ENCODE measurements at regions not wholly inside any gene's neighbourhood (a gene's known extent, or its start where the extent isn't known, plus 50 kb on each side); places are given as distances from the start of the nearest gene placed in this dataset.

GRCh38 chr7:94062372-94062771, 58.2 kb upstream of the BET1 start:
- Mint-ChIP-seq H3K36me3 (ENCODE audit: low read depth) (no peaks in the 10 kb centered on the region), H3K27me3 (ENCODE audit: insufficient read depth, low read depth, poor library complexity) (no peaks in the 10 kb centered on the region), H3K9me3 (no peaks in the 10 kb centered on the region), H3K4me1 (peaks cover 2% of the 10 kb centered on the region; the same call in 2 of the 3 replicates), H3K4me3 (no peak overlapping the region), H3K27ac (no peak overlapping the region)
- Histone ChIP-seq H3K79me2 (replicated peaks; ENCODE audit: insufficient read depth) (no peaks in the 10 kb centered on the region), H4K20me1 (replicated peaks; ENCODE audit: insufficient read depth) (no peaks in the 10 kb centered on the region), H3K27me3 (ENCODE audit: insufficient read depth) (no peaks in the 10 kb centered on the region), H2AFZ (peak overlapping the region; percentile 79; the same call in 1 of the 2 replicates), H3K4me3 (no peak overlapping the region), H3F3A (replicated peaks; ENCODE audit: low read depth) (no peaks in the 10 kb centered on the region), H3K36me3 (ENCODE audit: insufficient read depth) (no peaks in the 10 kb centered on the region), H3K9me2 (ENCODE audit: insufficient read depth) (no peaks in the 10 kb centered on the region), H3K27ac (ENCODE audit: low read depth) (no peak overlapping the region), H3K4me1 (ENCODE audit: insufficient read depth) (no peaks in the 10 kb centered on the region), H3K4me2 (no peak overlapping the region)
- ATAC-seq = no peak
- no peak for DNase-seq (ENCODE audit: low spot score)
- no peak for TF ChIP-seq STAT1 (IDR thresholded peaks at IDR 0.05; ENCODE audit: unreplicated experiment)
- TF ChIP-seq ETS1 (IDR thresholded peaks at IDR 0.05) = no peak
- TF ChIP-seq NANOG (IDR thresholded peaks at IDR 0.05; ENCODE audit: borderline replicate concordance) = no peak
- no peak for TF ChIP-seq EZH2phosphoT487 (IDR thresholded peaks at IDR 0.05; ENCODE audit: unreplicated experiment)
- no peak for TF ChIP-seq EZH2 (IDR thresholded peaks at IDR 0.05; ENCODE audit: low read depth, unreplicated experiment)
- no peak for TF ChIP-seq JUNB (IDR thresholded peaks at IDR 0.05; ENCODE audit: unreplicated experiment)
- no peak for TF ChIP-seq CREB1 (CRISPR knock-in tag; IDR thresholded peaks at IDR 0.05; ENCODE audit: low read depth)
- TF ChIP-seq, protein P1, sequence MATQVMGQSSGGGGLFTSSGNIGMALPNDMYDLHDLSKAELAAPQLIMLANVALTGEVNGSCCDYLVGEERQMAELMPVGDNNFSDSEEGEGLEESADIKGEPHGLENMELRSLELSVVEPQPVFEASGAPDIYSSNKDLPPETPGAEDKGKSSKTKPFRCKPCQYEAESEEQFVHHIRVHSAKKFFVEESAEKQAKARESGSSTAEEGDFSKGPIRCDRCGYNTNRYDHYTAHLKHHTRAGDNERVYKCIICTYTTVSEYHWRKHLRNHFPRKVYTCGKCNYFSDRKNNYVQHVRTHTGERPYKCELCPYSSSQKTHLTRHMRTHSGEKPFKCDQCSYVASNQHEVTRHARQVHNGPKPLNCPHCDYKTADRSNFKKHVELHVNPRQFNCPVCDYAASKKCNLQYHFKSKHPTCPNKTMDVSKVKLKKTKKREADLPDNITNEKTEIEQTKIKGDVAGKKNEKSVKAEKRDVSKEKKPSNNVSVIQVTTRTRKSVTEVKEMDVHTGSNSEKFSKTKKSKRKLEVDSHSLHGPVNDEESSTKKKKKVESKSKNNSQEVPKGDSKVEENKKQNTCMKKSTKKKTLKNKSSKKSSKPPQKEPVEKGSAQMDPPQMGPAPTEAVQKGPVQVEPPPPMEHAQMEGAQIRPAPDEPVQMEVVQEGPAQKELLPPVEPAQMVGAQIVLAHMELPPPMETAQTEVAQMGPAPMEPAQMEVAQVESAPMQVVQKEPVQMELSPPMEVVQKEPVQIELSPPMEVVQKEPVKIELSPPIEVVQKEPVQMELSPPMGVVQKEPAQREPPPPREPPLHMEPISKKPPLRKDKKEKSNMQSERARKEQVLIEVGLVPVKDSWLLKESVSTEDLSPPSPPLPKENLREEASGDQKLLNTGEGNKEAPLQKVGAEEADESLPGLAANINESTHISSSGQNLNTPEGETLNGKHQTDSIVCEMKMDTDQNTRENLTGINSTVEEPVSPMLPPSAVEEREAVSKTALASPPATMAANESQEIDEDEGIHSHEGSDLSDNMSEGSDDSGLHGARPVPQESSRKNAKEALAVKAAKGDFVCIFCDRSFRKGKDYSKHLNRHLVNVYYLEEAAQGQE (IDR thresholded peaks at IDR 0.05; ENCODE audit: unreplicated experiment) = no peak
- no peak for TF ChIP-seq POLR2AphosphoS5 (IDR thresholded peaks at IDR 0.05; ENCODE audit: low read depth)
- TF ChIP-seq, protein P2, sequence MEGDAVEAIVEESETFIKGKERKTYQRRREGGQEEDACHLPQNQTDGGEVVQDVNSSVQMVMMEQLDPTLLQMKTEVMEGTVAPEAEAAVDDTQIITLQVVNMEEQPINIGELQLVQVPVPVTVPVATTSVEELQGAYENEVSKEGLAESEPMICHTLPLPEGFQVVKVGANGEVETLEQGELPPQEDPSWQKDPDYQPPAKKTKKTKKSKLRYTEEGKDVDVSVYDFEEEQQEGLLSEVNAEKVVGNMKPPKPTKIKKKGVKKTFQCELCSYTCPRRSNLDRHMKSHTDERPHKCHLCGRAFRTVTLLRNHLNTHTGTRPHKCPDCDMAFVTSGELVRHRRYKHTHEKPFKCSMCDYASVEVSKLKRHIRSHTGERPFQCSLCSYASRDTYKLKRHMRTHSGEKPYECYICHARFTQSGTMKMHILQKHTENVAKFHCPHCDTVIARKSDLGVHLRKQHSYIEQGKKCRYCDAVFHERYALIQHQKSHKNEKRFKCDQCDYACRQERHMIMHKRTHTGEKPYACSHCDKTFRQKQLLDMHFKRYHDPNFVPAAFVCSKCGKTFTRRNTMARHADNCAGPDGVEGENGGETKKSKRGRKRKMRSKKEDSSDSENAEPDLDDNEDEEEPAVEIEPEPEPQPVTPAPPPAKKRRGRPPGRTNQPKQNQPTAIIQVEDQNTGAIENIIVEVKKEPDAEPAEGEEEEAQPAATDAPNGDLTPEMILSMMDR (conservative IDR thresholded peaks at IDR 0.05; ENCODE audit: low read depth in 2 of 2) = no peak
- no peak for TF ChIP-seq ZNF114 (CRISPR knock-in tag; IDR thresholded peaks at IDR 0.05)
- no peak for TF ChIP-seq ZNF462 (CRISPR knock-in tag; IDR thresholded peaks at IDR 0.05)
- TF ChIP-seq ZNF331 (CRISPR knock-in tag; IDR thresholded peaks at IDR 0.05; ENCODE audit: low read depth) = no peak
